Erythroblast (primary cell): ENCODE measurements at regions not wholly inside any gene's neighbourhood (a gene's known extent, or its start where the extent isn't known, plus 50 kb on each side); places are given as distances from the start of the nearest gene placed in this dataset.

Experiments used
- DNase-seq, 2 experiments: peaks; one replicate each; lab custom pipeline; 2025; lab: John Stamatoyannopoulos, UW
- GATA1 ChIP-seq: IDR thresholded peaks from 2 replicates; pipeline ENCODE4 v1.6.1; 2011; ENCODE audit warnings: low read depth, mild to moderate bottlenecking, control low read depth, low read length, moderate library complexity
- POLR2A ChIP-seq: IDR thresholded peaks from 2 replicates; pipeline ENCODE4 v1.6.1; 2011; ENCODE audit warnings: mild to moderate bottlenecking, low read length

DNA sequence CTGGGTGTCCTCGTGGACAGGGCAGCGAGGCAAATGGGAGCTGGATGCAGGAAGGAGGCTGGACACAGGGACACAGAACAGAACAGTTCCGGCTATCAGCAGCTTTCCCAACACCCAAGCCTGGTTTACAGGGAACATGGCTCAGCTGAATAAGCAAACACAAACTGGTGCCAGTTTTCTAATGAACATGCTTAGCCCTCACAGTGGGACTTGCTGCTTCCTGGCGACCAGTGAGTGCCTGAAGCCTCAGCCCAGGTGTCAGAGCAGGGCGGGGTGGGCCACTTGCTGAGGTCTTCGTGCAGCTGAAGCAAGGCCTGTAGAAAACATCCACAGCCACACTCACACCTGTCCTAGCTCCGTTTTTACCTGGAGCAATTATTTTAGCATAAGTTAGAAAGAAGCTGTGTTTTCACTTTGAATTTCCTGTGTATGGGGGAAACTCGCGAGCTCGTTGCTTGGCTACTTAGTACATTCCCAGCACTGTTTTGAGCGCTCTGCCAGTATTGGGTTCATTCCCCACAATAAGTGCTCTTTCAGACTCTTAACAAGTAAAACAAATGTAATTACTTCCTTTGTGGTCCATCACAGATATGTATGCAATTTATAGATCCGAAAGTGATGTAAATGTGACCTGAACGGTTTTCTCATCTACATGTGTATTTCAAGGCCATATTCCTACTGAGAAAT lies 261.2 kb upstream of the SHH start:
- TF ChIP-seq GATA1, result no peak
- TF ChIP-seq POLR2A, result no peak

DNA sequence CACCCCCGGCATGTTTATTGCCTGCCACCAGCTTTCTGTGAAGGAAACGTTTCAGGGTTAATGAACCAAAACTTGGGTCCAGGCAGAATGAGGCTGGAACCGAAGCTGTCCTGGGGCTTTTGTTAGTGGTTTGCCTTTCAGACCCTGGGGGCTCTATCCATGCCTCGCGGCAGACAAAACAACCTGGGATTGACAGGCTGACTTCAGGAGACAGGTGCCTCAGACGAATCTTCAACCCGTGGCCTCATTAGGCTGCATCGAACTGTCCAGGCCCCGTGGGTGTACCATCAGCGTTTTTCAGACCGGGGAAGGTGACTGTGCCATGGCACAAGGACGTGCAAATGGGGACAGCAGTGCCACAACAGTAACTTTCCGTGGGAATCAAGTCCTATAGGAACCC lies 259.3 kb upstream of the SHH start:
- no peak for TF ChIP-seq GATA1
- no peak for TF ChIP-seq POLR2A
- no peak for DNase-seq

More for the DNA sequence above, 261.2 kb upstream of the SHH start:
- no peak for DNase-seq

DNA sequence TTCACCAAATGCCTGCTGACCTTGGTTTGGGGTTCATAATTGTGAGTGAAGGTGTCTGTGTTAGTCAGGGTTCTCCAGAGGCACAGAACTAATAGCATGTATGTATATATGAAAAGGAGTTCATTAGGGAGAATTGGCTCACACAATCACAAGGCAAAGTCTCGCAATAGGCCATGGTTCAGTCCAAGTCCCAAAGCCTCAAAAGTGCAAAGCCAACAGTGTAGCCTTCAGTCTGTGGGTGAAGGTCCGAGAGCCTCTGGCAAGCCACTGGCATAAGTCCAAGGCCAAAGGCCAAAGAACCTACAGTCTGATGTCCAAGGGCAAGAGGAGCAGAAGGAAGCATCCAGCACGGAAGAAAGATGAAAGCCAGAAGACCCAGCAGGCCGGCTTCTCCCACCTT lies 257.6 kb upstream of the SHH start:
- TF ChIP-seq GATA1 (no peak), POLR2A (no peak)
- no peak for DNase-seq

DNA sequence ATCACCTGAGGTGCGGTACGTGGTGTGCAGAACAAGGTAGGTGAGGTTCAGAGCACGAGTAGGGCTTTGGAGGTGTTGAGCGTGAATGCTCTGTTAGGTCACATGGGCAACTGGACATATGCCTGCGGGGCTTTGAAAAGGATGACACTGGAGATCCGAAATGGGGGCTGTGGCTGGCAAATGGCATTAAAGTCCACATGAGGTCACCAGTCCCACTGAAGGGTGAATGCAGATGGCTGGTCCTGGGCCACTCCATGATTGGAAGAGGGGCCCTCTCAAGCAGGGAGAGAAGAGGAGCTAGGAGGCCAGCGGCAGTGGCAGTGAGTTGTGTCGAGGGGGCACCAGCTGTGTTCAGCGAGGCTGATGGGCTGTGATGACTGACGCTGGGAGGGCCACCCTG lies 254.9 kb upstream of the SHH start:
- no peak for DNase-seq
- no peak for TF ChIP-seq GATA1

DNA sequence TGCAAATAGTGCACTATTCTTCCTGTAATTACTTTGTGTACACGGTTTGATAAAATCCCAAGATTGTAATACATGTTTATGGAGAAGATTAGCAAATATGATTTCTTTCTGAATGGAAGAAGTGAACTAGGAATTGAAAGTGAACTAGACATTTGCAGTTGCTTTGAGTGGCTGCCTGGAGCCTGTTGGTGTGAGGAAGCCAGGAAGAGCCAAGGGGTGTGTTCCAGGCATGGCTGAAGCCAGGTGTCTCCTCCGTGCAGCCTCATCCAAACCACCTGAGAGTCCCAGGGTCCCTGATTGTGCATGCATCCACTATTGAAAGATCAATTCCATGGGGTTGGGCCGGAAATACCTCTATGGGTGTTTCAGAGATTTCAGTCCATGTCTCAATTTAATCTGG lies 253.1 kb upstream of the SHH start:
- no peak for DNase-seq
- TF ChIP-seq POLR2A (no peak), GATA1 (no peak)

DNA sequence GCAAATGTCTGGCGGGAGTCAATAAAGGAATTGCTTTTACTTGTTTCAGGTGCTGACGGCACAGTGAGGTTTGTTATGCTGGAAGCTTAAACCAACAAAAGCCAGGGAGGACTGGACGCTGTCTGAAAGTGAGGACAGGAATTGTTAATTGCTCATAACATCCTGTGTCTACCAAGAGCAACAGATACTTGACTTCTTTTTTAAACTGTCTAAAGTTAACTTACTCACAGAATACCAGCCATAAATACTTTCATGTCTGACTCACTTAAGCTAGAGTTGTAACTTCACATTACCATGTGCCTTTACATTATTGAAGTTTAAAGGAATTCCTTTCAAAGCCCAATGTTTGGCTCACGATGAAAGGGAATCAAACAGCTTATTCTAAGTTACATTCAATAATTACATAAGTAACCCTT lies 252.7 kb upstream of the SHH start:
- DNase-seq, result no peak
- no peak for TF ChIP-seq POLR2A
- TF ChIP-seq GATA1, result no peak

DNA sequence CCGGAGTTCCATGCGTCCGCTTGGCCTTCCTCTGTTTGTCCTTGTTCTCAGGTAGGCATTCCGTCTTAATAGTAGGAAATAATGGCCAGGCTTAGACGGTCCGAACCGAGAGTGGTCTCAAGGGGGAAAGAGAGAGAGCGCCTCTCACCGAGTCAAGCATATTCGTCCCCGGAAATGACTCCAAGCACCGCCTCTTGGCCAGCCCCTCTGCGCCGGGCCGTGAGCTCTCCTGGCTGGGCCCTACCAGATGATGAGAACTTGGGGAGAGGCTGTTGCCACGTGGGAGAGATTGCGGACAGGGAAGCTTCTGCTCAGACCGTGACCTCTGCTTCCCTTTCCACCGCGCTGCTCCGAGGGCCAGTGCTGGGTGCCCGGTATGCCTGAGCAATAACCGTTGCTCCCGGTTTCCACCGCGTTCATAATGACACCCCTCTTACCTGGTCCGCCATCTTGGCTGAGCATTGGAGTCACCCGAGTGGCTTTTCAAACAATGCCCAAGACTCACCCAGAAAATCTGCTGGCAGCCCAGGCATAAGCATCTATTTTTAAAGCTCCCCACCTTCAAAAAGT lies 251.1 kb upstream of the SHH start:
- no peak for DNase-seq
- TF ChIP-seq GATA1, result no peak

DNA sequence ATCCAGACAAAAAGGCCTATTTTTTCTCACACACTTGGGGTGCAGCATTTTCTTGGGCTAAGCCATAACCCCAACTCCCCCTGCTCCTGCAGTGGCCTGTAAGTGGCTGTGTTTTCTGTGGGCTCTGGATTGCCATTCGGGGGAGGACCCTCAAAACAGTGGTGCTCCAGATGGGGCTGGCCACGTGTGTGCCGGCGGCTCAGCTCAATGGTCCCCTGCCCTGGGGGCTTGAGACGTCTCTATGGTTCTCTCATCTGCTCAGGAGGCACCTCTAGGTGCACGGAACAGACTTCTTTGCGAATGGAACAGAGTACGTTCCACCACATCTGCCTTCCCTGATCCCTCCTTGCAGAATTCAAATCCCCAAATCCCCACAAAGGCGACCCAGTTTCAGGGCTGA lies 250.0 kb upstream of the SHH start:
- DNase-seq, result no peak
- TF ChIP-seq POLR2A (no peak), GATA1 (no peak)

DNA sequence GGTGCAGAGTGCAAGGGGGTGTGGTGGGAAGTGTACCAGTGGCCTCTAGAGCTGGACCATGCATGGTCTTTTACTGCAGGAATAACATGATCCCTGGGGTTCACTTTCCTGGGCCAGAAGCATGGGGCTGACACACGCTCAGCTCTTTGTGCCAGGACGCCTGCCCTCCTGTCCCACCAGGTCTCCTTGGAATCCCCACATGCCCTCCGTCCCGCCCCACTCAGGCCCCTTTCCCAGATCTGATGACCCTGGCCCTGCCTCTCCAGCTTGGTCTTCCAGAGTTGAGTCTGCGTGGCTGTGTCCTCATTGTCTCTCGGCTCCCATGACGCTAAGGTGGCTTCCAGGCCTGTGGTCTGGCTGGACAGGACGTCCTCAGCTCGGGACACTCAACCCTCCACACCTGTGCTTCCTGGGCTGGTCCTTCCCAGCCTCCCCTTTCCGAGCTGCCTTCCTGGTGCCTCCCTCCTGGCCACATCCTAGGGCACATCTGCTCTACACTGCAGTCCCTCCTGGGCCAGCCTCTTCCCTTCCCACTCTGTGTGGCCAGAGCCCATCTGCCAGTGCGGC lies 249.5 kb upstream of the SHH start:
- TF ChIP-seq GATA1 (no peak), POLR2A (no peak)
- no peak for DNase-seq

DNA sequence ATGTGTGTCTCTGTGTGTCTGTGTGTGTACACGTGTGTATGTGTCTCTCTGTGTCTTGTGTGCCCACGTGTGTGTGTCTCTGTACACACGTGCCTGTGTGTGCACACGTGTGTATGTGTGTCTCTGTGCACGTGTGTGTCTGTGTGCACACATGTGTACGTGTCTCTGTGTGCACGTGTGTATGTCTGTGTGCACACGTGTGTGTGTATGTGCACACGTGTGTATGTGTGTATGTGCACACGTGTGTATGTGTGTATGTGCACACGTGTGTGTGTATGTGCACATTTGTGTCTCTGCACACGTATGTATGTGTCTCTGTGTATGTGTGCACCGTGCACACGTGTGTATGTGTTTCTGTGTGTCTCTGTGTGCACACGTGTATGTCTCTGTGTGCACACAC lies 248.7 kb upstream of the SHH start:
- no peak for TF ChIP-seq POLR2A
- no peak for DNase-seq

DNA sequence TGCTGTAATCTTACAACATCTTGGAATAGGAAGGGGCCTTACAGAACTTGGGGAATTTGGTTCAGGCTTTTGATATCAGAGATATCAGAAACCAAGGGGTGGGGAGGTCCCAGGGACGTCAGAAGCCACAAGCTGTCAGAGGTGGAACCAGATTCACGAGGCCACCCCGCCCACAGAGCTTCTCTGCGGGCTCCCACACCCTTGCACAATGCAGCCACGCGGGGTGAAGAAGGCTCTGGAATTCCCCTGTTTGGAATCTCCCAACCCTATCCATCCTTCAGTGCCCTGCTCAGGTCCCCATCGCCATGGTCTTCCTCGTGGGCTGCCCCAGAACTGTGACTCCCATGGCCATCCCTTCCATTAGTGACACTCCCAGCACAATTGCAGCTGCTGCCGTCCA lies 247.1 kb upstream of the SHH start:
- TF ChIP-seq GATA1 (no peak), POLR2A (no peak)
- no peak for DNase-seq

DNA sequence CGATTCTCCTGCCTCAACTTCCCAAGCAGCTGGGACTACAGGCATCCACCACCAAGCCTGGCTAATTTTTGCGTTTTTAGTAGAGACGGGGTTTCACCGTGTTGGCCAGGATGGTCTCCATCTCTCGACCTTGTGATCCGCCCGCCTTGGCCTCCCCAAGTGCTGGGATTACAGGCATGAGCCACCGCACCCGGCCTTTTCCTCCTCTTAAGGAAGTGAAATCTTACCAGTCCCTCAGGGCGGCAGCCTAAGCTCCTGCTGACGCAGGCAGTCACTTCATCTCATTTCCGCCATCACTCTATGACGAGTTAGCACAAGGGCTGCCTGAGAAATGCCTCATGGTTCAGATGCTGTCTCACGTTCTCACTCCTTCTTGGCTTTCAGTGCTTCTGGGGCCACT lies 246.0 kb upstream of the SHH start:
- DNase-seq, result no peak
- no peak for TF ChIP-seq GATA1
- no peak for TF ChIP-seq POLR2A

DNA sequence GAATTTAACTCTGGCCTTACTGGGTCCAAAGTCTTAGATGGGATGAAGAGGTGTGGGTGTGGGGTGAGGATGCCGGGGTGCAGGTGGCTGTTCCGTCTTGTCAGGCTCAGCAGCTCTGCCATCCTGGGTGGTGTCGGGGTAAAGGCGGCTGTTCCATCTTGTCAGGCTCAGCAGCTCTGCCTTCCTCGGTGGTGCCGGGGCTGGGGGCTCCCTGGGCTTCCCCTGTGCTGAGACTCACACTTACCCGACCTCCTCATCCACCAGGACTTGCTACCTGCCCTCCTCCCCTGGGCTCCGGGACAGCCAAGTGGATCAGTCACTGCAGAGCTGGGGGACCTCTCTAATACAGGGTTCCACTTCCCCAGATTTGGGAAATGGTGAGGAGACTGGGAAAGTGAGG lies 244.3 kb upstream of the SHH start:
- TF ChIP-seq POLR2A (no peak), GATA1 (no peak)
- DNase-seq, result no peak

DNA sequence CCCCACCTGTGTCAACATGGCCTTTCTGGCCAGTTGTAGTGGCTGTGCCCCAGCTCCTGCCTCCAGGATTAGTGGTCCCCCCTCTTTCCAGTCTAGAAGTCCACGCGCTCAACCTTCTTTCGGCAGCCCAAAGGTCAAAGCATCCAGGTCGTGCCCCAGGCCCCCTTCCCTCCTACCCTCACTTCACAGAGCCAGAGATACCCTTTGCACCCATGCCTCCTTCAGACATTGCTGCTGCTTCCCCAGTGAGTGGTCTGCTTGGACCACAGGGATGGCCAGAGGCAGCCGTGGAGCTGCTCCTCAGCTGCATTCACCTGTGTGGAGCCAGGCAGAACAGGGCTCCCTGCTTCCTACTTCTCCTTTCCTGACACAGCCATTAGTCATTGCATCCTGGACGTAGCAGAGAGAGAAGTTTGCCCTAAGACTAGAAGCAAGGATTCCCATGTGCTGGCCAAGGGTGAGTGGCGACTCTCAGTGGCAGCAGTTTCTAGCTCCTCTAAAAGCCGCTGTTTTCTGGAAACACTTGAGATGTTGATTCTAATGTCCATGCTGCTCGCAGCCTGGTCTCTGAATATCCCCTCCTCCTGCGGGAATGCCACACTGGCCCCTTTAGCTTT lies 243.1 kb upstream of the SHH start:
- TF ChIP-seq POLR2A (no peak), GATA1 (no peak)

DNA sequence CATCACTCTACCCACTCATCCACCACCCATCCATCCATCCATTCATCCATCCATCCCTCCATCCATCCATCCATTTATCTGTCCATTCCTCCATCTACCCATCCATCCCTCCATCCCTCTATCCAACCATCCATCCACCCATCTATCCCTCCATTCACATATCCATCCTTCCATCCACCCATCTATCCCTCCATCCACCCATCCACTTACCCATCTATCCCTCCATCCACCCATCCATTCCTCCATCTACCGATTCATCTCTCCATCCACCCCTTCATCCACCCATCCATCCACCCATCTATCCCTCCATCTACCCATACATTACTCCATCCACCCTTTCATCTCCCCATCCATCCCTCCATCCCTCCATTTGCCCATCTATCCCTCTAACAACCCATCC lies 239.6 kb upstream of the SHH start:
- TF ChIP-seq POLR2A (no peak), GATA1 (no peak)
- no peak for DNase-seq

More for the DNA sequence above, 243.1 kb upstream of the SHH start:
- DNase-seq, result no peak
